SK-N-SH (cell line): ENCODE measurements at regions not wholly inside any gene's neighbourhood (a gene's known extent, or its start where the extent isn't known, plus 50 kb on each side); places are given as distances from the start of the nearest gene placed in this dataset.

Source experiments
- CTCF ChIA-PET: fragments of 300-600, 350-600 bp; formaldehyde crosslinking; extraction: SDS; loops from one replicate; lab custom pipeline; 2021; lab: Yijun Ruan, JAX
- POLR2A ChIA-PET: fragments of 350-600 bp; sonication (Branson Sonifier 250); formaldehyde crosslinking; extraction: SDS; loops from one replicate; lab custom pipeline; 2020; ENCODE audit warnings: antibody characterized with exemption, inconsistent platforms; lab: Yijun Ruan, JAX
- DNase-seq: peaks from one replicate; pipeline ENCODE4 v3.0.0; 2012
- H2AFZ ChIP-seq: fragments of 200-600 bp; sonication (generic); 2 replicates; pipeline ENCODE4 v1.8.1; 2016; ENCODE audit warnings: antibody characterized with exemption, mild to moderate bottlenecking, low read depth
- H3F3A ChIP-seq: fragments of 200-600 bp; sonication (generic); replicated peaks from 2 replicates; pipeline ENCODE3; 2016; ENCODE audit warnings: antibody characterized with exemption, mild to moderate bottlenecking; ENCODE audit not compliant: insufficient read depth
- H3K27ac ChIP-seq, 2 experiments: fragments of 200-500 bp in 1 of 2; fragments of 200-600 bp in 1 of 2; sonication (Bioruptor generic) in 1 of 2; sonication (generic), shearing (Covaris generic) in 1 of 2; 2 replicates each; pipeline versions ENCODE4 v1.5.1 to v1.6.1; 2014 to 2016; ENCODE audit warnings: low read depth in 2 of 2, inconsistent platforms in 1 of 2, low read length in 1 of 2, mild to moderate bottlenecking in 1 of 2, mixed read lengths in 1 of 2
- H3K27me3 ChIP-seq: fragments of 200-600 bp; sonication (generic), shearing (Covaris generic); 2 replicates; pipeline ENCODE4 v1.6.1; 2016; ENCODE audit warnings: mixed run types; ENCODE audit not compliant: insufficient read depth
- H3K36me3 ChIP-seq, 2 experiments: fragments of 200-500 bp in 1 of 2; fragments of 200-600 bp in 1 of 2; sonication (Bioruptor generic) in 1 of 2; sonication (generic) in 1 of 2; replicated peaks in 1 of 2; 2 replicates each; pipeline versions ENCODE3 to v1.5.1; 2014 to 2016; ENCODE audit warnings: low read length in 1 of 2, mild to moderate bottlenecking in 1 of 2; ENCODE audit not compliant: insufficient read depth in 2 of 2, control insufficient read depth in 1 of 2
- H3K4me1 ChIP-seq, 2 experiments: fragments of 200-500 bp in 1 of 2; fragments of 200-600 bp in 1 of 2; sonication (Bioruptor generic) in 1 of 2; sonication (generic), shearing (Covaris generic) in 1 of 2; 2 replicates each; pipeline versions ENCODE4 v1.5.1 to v1.6.1; 2014 to 2016; ENCODE audit warnings: low read depth in 1 of 2, low read length in 1 of 2, mixed run types in 1 of 2; ENCODE audit not compliant: insufficient read depth in 2 of 2, control insufficient read depth in 1 of 2
- H3K4me2 ChIP-seq: fragments of 200-600 bp; sonication (generic), shearing (Covaris generic); 2 replicates; pipeline ENCODE4 v1.6.1; 2017; ENCODE audit warnings: mixed run types
- H3K4me3 ChIP-seq, 2 experiments: fragments of 200-500 bp in 1 of 2; fragments of 200-600 bp in 1 of 2; sonication (Bioruptor generic) in 1 of 2; sonication (generic), shearing (Covaris generic) in 1 of 2; 2 replicates each; pipeline versions ENCODE4 v1.5.1 to v1.8.1; 2014 to 2016; ENCODE audit warnings: low read depth in 2 of 2, inconsistent platforms in 1 of 2, low read length in 1 of 2, mild to moderate bottlenecking in 1 of 2, mixed read lengths in 1 of 2, moderate library complexity in 1 of 2
- H3K79me2 ChIP-seq: fragments of 200-600 bp; sonication (generic); 2 replicates; pipeline ENCODE4 v1.8.1; 2017; ENCODE audit warnings: mild to moderate bottlenecking; ENCODE audit not compliant: insufficient read depth
- H3K9ac ChIP-seq: fragments of 200-600 bp; sonication (generic); 2 replicates; pipeline ENCODE4 v1.6.1; 2017; ENCODE audit warnings: mixed run types
- H3K9me2 ChIP-seq: fragments of 200-600 bp; sonication (generic); 2 replicates; pipeline ENCODE4 v1.6.1; 2017; ENCODE audit warnings: mixed run types
- H3K9me3 ChIP-seq: fragments of 200-600 bp; sonication (generic); 2 replicates; pipeline ENCODE4 v1.6.1; 2017; ENCODE audit warnings: mixed run types, mild to moderate bottlenecking, moderate library complexity
- H4K20me1 ChIP-seq: fragments of 200-600 bp; sonication (generic); 2 replicates; pipeline ENCODE4 v1.6.1; 2017; ENCODE audit warnings: mild to moderate bottlenecking, mixed run types; ENCODE audit not compliant: insufficient read depth
- CHD2 ChIP-seq: fragments of 150-350 bp; IDR thresholded peaks from 2 replicates; pipeline ENCODE4 v1.6.1; 2018; ENCODE audit warnings: low read length; ENCODE audit not compliant: partially characterized antibody
- ELF1 ChIP-seq: IDR thresholded peaks from 2 replicates; pipeline ENCODE4 v1.4.0; 2012
- IRF3 ChIP-seq: fragments of 150-350 bp; IDR thresholded peaks from 2 replicates; pipeline ENCODE4 v1.6.1; 2016; ENCODE audit warnings: mild to moderate bottlenecking, low read depth, low read length
- NRF1 ChIP-seq: IDR thresholded peaks from 2 replicates; pipeline ENCODE4 v1.6.1; 2012; ENCODE audit warnings: low read depth, mild to moderate bottlenecking, low read length
- RCOR1 ChIP-seq: fragments of 150-350 bp; IDR thresholded peaks from 2 replicates; pipeline ENCODE4 v1.6.1; 2017; ENCODE audit warnings: antibody characterized with exemption, low read length
- REST ChIP-seq: IDR thresholded peaks from 2 replicates; pipeline ENCODE4 v1.6.1; 2012; ENCODE audit warnings: mild to moderate bottlenecking, low read depth, low read length, moderate library complexity
- RFX5 ChIP-seq: IDR thresholded peaks from 2 replicates; pipeline ENCODE4 v1.6.1; 2012; ENCODE audit warnings: mild to moderate bottlenecking, improper control_type of control experiment, low read length
- TCF12 ChIP-seq: IDR thresholded peaks from 2 replicates; pipeline ENCODE4 v1.4.0; 2012
- USF1 ChIP-seq: IDR thresholded peaks from 2 replicates; pipeline ENCODE4 v1.4.0; 2012; ENCODE audit warnings: low read depth, borderline replicate concordance
- YY1 ChIP-seq: IDR thresholded peaks from 2 replicates; pipeline ENCODE4 v1.4.0; 2012; ENCODE audit warnings: low read depth, mild to moderate bottlenecking
- WGBS: methylation state at CpG from one replicate; pipeline ENCODE4 v1.1.6; 2017; ENCODE audit warnings: low lambda C conversion rate; 5-methylcytosine and 5-hydroxymethylcytosine counted together

DNA sequence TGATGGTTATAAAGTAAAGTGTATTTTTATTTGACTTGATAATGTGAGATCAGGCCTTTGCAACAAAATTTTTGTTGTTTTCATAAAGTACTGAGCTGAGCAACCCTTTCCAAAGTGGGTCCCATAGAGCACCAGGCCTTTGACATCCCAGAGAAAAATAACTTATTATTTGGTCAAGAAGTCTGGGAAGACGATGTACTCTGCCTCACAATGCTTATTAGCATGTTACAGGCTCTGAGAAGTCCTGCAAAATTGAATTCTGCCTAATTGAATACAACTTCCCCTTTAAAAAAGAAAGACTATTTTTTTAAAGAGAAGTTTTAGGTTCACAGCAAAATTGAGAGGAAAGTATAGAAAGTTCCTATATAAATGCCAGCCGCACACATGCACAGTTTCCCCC is 151.5 kb upstream of the TCF4 start (continued):
- no peak for TF ChIP-seq TCF12
- TF ChIP-seq RCOR1 = no peak

DNA sequence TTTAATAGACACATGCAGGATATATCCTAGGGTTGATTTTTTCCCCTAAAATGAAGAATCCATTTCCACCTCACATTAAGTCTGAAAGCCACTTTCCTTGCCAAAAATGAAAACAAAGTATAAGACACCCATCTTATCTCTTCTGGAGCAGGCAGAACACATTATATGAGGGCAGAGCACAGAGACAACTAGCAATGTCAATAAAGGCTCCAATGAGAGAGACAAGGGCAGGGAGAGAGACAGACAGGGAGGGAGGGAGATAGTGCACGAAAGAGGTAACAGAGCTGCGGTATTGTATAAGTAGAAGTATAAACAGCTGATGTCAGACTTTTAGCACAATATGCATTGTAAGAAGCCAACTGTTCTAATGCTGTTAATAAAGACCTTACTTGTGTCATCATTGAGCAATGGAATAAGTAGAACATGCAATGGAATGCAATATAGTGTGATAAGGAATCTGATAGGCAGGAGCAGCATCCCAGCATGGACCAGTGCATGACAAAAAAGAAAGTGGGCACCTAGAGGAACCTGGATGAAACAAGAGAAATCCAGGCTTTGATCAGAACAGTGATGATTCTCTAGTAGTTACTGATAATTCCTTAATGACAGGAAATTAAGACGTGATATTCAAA is 150.6 kb upstream of the TCF4 start:
- no peaks in the 10 kb centered on the region for H3K36me3 ChIP-seq
- peaks cover 0 to 5% of the 10 kb centered on the region in 2 experiments; a peak in 1 of 4 replicates for H3K4me1 ChIP-seq
- H4K20me1 ChIP-seq = no peaks in the 10 kb centered on the region
- no peak overlapping the region for H3K4me3 ChIP-seq
- no peak overlapping the region for H2AFZ ChIP-seq
- no peak overlapping the region for H3K4me2 ChIP-seq
- 88% methylated on average over 3 of the region's 3 CpGs for WGBS
- H3K9ac ChIP-seq = no peak overlapping the region
- ChIA-PET CTCF (no interaction called here), POLR2A (no interaction called here)
- no peaks in the 10 kb centered on the region for H3F3A ChIP-seq
- H3K79me2 ChIP-seq = no peaks in the 10 kb centered on the region
- TF ChIP-seq YY1 = no peak
- no peak for TF ChIP-seq RFX5
- no peak for TF ChIP-seq USF1
- no peak for TF ChIP-seq REST
- no peak for TF ChIP-seq ELF1
- TF ChIP-seq CHD2 = no peak
- no peak for TF ChIP-seq IRF3
- TF ChIP-seq NRF1 = no peak
- H3K9me3 ChIP-seq = no peaks in the 10 kb centered on the region
- no peaks in the 10 kb centered on the region for H3K9me2 ChIP-seq
- DNase-seq = no peak
- no peaks in the 10 kb centered on the region for H3K27me3 ChIP-seq
- H3K27ac ChIP-seq = peak overlapping the region in 1 of 2 experiments; percentile 53; a peak in 1 of 4 replicates
